ENCODE measurements at regions not wholly inside any gene's neighbourhood (a gene's known extent, or its start where the extent isn't known, plus 50 kb on each side); places are given as distances from the start of the nearest gene placed in this dataset.

GRCh38 chr4:113821856-113822255 lies 60.3 kb upstream of the CAMK2D start:
- no peak for TF ChIP-seq YY1 (IDR thresholded peaks at IDR 0.05; ENCODE audit: low read depth)
- no peak for TF ChIP-seq TAF1 (IDR thresholded peaks at IDR 0.05; ENCODE audit: low read depth)
- TF ChIP-seq USF1 (IDR thresholded peaks at IDR 0.05): no peak
- no peak for TF ChIP-seq EGR1 (IDR thresholded peaks at IDR 0.05)
- no peak for TF ChIP-seq RAD21 (IDR thresholded peaks at IDR 0.05; ENCODE audit: low read depth)
- TF ChIP-seq MAX (IDR thresholded peaks at IDR 0.05): no peak
- no peak for TF ChIP-seq CREB1 (IDR thresholded peaks at IDR 0.05; ENCODE audit: low read depth)
- no peak for TF ChIP-seq TCF12 (IDR thresholded peaks at IDR 0.05; ENCODE audit: low read depth)
- TF ChIP-seq CEBPB (IDR thresholded peaks at IDR 0.05): no peak
- TF ChIP-seq REST (IDR thresholded peaks at IDR 0.05; ENCODE audit: low read depth): no peak
- TF ChIP-seq TEAD4 (IDR thresholded peaks at IDR 0.05): no peak

GRCh38 chr4:113820108-113820507 lies 58.6 kb upstream of the CAMK2D start:
- no peak for TF ChIP-seq TCF12 (IDR thresholded peaks at IDR 0.05; ENCODE audit: low read depth)

GRCh38 chr4:113815826-113816225 lies 54.3 kb upstream of the CAMK2D start:
- TF ChIP-seq CEBPB (IDR thresholded peaks at IDR 0.05) (no peak), NFIC (IDR thresholded peaks at IDR 0.05) (no peak), MAX (IDR thresholded peaks at IDR 0.05) (no peak)

- TF ChIP-seq REST (IDR thresholded peaks at IDR 0.05; ENCODE audit: low read depth): no peak
- TF ChIP-seq TEAD4 (IDR thresholded peaks at IDR 0.05): no peak
- TF ChIP-seq TAF1 (IDR thresholded peaks at IDR 0.05; ENCODE audit: low read depth): no peak
- no peak for TF ChIP-seq RAD21 (IDR thresholded peaks at IDR 0.05; ENCODE audit: low read depth)
- no peak for TF ChIP-seq CEBPB (IDR thresholded peaks at IDR 0.05)
- TF ChIP-seq EP300 (IDR thresholded peaks at IDR 0.05; ENCODE audit: borderline replicate concordance): no peak
- TF ChIP-seq TCF12 (IDR thresholded peaks at IDR 0.05; ENCODE audit: low read depth): no peak
- TF ChIP-seq FOXM1 (IDR thresholded peaks at IDR 0.05; ENCODE audit: borderline replicate concordance, low read depth): no peak
- TF ChIP-seq USF1 (IDR thresholded peaks at IDR 0.05): no peak
Observed at GRCh38 chr4:113811359-113811758, 49.8 kb upstream of the CAMK2D start.

Data from Ishikawa (cell line).